A673 (cell line): ENCODE measurements at regions not wholly inside any gene's neighbourhood (a gene's known extent, or its start where the extent isn't known, plus 50 kb on each side); places are given as distances from the start of the nearest gene placed in this dataset.

Source experiments
- BruUV-seq: library from RNA; stranded (reverse); fragments of 400-500 nt; replicated peaks from 2 replicates; lab custom pipeline; 2021; lab: Mats Ljungman, UMichigan
- CTCF ChIA-PET: fragments of 300-600 bp; sonication (Branson Sonifier 250); formaldehyde crosslinking; loops from one replicate; lab custom pipeline; 2022; ENCODE audit warnings: antibody characterized with exemption; lab: Charles Lee
- POLR2A ChIA-PET: fragments of 300-600 bp; sonication (Branson Sonifier 250); formaldehyde crosslinking; loops from one replicate; lab custom pipeline; 2022; ENCODE audit warnings: antibody characterized with exemption; ENCODE audit not compliant: low non-redundant PET; lab: Charles Lee
- DNase-seq: peaks from one replicate; pipeline ENCODE4 v3.0.0-alpha.2; 2015; ENCODE audit warnings: low spot score
- H3K27ac ChIP-seq: fragments of 200-600 bp; sonication (generic); 2 replicates; pipeline ENCODE4 v1.5.1; 2016; ENCODE audit warnings: mixed run types, low read depth, mild to moderate bottlenecking, mixed read lengths, antibody characterized with exemption, low read length; ENCODE audit not compliant: poor library complexity, severe bottlenecking
- H3K27me3 ChIP-seq: fragments of 200-600 bp; sonication (generic); replicated peaks from 2 replicates; pipeline ENCODE4 v1.6.1; 2017; ENCODE audit warnings: mixed run types, low read depth, mild to moderate bottlenecking, mixed read lengths, antibody characterized with exemption, low read length; ENCODE audit not compliant: insufficient read depth, poor library complexity
- H3K36me3 ChIP-seq: fragments of 200-600 bp; sonication (generic); 2 replicates; pipeline ENCODE4 v1.6.1; 2016; ENCODE audit warnings: mixed run types, mild to moderate bottlenecking, mixed read lengths, antibody characterized with exemption, low read length; ENCODE audit not compliant: insufficient read depth, poor library complexity, severe bottlenecking
- H3K4me1 ChIP-seq: fragments of 200-600 bp; sonication (generic); 2 replicates; pipeline ENCODE4 v1.6.1; 2017; ENCODE audit warnings: mixed run types, mild to moderate bottlenecking, mixed read lengths, antibody characterized with exemption, low read length; ENCODE audit not compliant: insufficient read depth, poor library complexity, severe bottlenecking
- H3K4me3 ChIP-seq: fragments of 200-600 bp; sonication (generic); 2 replicates; pipeline ENCODE4 v1.5.1; 2016; ENCODE audit warnings: low read depth, mixed run types, mild to moderate bottlenecking, mixed read lengths, low read length; ENCODE audit not compliant: poor library complexity, severe bottlenecking
- H3K9me3 ChIP-seq: fragments of 200-600 bp; sonication (generic); 2 replicates; pipeline ENCODE4 v1.6.1; 2016; ENCODE audit warnings: mixed run types, low read depth, mild to moderate bottlenecking, mixed read lengths, antibody characterized with exemption, low read length; ENCODE audit not compliant: poor library complexity, severe bottlenecking
- CTCF ChIP-seq: fragments of 300-800, 200-600 bp; sonication (generic); conservative IDR thresholded peaks from 2 replicates; pipeline ENCODE4 v1.5.1; 2017; ENCODE audit warnings: low read depth, mild to moderate bottlenecking, antibody characterized with exemption, low read length, moderate library complexity, mixed read lengths
- EZH2 ChIP-seq: fragments of 200-600 bp; sonication (generic); IDR thresholded peaks from 2 replicates; pipeline ENCODE4 v1.6.1; 2017; ENCODE audit warnings: borderline replicate concordance, low read depth, mild to moderate bottlenecking, mixed read lengths, antibody characterized with exemption, low read length; ENCODE audit not compliant: poor library complexity, severe bottlenecking
- intact Hi-C: fragments of 100-400 bp; cut with micrococcal nuclease; formaldehyde crosslinking; loops from one replicate; pipeline ENCODE4 v1.10.0; 2022; ENCODE audit not compliant: unreplicated experiment

GRCh38 chr12:83821967-83822366 lies 1090.6 kb downstream of the SLC6A15 start:
- ChIA-PET POLR2A (no interaction called here), CTCF (no interaction called here)
- no peak for DNase-seq
- no peak for TF ChIP-seq EZH2
- TF ChIP-seq CTCF: no peak
- no peaks in the 10 kb centered on the region for H3K9me3 ChIP-seq
- no peaks in the 10 kb centered on the region for H3K4me1 ChIP-seq
- intact Hi-C loops: loop anchor here (2.0 to 10.0 kb wide), 5 partner anchors 133 to 1437 kb away; partner anchors contain the start of gene TMTC2
- no peaks in the 10 kb centered on the region for H3K27me3 ChIP-seq
- H3K27ac ChIP-seq: no peak overlapping the region
- no peaks in the 10 kb centered on the region for H3K36me3 ChIP-seq
- no TSS peak for BruUV-seq
- no peak overlapping the region for H3K4me3 ChIP-seq

DNA sequence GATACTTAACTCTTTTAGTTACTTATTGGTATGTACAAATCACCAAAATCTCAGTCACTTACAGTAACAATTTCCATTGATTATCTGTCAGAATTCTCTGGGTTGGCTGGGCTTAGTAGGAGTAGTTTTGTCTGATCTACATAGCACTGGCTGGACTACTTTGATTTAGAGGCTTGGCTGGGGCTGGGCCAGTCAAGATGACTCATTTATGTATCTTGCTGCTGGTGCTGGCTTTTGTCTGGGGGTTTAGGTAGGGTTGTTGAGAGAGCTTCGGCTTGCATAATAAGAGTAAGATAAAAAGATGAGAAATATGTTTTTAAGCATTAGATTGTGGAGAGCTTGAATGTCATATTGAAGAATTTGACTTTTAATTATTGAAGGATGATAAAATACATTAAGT lies 1093.7 kb downstream of the SLC6A15 start:
- TF ChIP-seq CTCF: no peak
- TF ChIP-seq EZH2: no peak
- Histone ChIP-seq H3K4me3 (no peak overlapping the region), H3K27me3 (no peaks in the 10 kb centered on the region), H3K9me3 (no peaks in the 10 kb centered on the region), H3K27ac (no peak overlapping the region), H3K4me1 (no peaks in the 10 kb centered on the region), H3K36me3 (no peaks in the 10 kb centered on the region)
- ChIA-PET POLR2A (no interaction called here), CTCF (no interaction called here)
- BruUV-seq: no TSS peak
- intact Hi-C loops: no loop called here
- peak; percentile 3 for DNase-seq

DNA sequence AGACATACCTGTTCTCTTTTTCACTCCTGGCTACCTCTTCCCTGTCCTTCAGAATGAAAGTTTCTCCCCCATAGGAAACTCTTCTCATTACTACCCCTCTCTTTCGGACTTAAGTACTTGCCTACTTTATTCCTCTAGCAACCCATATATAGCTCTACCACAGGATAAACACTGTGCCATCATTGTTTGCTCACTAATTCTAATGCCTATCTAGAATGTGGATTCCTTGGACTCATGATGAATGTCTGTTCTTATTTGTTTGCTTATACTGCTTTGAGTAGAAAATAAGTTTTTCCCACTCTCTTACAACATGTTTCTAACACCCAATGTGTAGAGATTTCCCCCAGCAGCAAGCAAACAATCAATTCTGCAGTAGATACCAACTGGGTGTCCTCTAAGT lies 1094.9 kb downstream of the SLC6A15 start:
- Histone ChIP-seq H3K9me3 (no peaks in the 10 kb centered on the region), H3K4me1 (no peaks in the 10 kb centered on the region), H3K4me3 (no peak overlapping the region), H3K36me3 (no peaks in the 10 kb centered on the region), H3K27ac (no peak overlapping the region), H3K27me3 (no peaks in the 10 kb centered on the region)
- ChIA-PET POLR2A (no interaction called here), CTCF (no interaction called here)
- no peak for TF ChIP-seq EZH2
- no peak for TF ChIP-seq CTCF
- no peak for DNase-seq
- no TSS peak for BruUV-seq
- intact Hi-C loops: no loop called here
